ENCODE measurements at regions not wholly inside any gene's neighbourhood (a gene's known extent, or its start where the extent isn't known, plus 50 kb on each side); places are given as distances from the start of the nearest gene placed in this dataset.
A peak's percentile ranks its signal among the peaks of the same experiment; 100 is the strongest.

DNA sequence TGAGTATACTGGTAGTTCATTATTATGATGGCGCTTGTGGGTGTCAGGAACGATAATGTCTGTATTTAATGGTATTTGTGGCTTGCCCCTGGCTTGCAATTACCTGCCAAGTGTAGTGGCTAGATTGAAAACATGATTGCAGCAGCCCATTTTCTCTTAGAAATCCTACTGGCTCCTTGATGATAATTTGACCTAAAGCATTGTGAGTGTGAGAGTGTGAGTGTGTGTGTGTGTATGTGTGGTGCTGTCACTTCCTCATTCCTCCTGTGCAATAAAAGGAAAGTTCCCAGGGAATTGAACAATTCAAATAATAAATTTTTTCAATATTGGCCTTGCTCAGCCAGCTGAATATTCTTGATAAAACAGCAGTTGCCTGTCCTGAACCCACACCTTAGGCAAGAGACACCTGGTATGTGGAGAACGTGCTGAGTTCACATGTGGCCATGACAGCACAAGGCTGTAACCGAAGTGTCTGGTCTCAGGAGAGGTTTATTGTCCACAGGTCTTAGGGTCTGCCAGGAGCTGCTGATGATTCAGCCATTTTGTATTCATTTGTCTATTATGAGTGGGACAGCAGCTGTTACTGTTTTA lies 193.3 kb downstream of the CD47 start:
- DNase-seq (ENCODE audit: low spot score), result no peak

- no peak for DNase-seq (ENCODE audit: low spot score)
These were observed 195.8 kb downstream of the CD47 start for GRCh38 chr3:107894998-107895397.

DNA sequence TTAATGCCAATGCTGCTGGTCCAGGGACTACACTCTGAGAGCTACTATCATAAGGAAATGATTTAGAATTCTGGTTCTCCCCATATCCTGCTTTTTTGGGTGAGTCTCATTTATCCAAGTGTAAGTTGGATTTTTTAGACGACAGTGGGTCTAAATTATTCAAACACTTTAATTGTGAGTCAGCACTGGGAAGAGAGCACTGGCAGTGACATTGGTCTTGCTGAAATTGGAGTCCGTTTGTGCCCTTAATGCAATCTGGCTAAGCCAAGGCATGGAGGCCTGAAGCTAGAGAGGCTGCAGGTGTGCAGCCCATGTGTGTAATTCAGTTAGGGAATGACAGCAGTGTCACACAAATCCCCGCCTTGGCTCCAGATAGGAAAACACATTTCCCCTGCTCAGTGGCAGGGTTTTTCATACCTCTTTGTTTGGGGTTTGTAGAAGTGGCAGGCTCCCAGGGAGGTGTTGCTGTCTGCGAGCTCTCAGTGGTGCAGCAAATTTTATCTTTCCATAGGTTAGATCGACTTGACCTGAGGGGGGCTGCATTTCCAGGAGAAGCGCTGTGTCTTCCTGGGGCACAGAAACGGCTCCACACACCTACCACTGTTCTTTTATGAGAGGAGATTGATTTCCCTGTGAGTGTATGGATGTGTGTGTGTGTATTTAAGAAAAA lies 197.7 kb downstream of the CD47 start:
- DNase-seq (ENCODE audit: low spot score), result no peak

DNA sequence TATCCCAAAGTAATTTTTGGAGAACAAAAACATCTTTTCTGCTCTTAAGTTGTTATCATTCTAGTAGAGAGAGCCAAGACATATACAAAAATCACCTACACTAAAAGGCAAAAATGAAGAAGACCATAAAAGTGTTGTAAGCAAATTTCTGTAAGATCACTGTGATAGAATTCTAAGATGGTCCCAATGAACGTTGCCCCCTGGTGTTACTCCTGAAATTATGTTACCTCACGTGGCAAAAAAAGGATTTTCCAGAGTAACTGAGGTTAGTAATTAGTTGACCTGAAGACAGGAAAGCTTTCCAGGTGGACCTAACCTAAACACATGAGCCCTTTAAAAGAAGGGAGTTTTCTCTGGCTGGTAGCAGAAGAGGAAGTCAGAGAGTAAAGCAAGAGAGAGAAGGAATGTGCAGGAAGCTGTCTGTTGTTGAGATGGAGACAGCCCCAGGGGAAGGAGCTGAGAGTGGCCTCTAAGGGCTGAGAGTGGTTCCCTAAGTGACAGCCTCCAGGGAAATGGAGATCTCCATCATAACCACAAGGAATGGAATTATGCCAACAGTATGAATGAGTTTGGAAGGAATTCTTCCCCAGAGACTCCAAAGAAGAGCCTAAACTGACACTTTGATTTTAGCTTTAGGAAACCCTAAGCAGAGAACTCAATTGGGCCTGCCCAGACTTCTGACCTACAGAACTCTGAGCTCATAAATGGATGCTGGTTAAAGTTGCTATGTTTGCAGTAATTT lies 205.9 kb downstream of the CD47 start:
- DNase-seq (ENCODE audit: low spot score), result peak; percentile 4

DNA sequence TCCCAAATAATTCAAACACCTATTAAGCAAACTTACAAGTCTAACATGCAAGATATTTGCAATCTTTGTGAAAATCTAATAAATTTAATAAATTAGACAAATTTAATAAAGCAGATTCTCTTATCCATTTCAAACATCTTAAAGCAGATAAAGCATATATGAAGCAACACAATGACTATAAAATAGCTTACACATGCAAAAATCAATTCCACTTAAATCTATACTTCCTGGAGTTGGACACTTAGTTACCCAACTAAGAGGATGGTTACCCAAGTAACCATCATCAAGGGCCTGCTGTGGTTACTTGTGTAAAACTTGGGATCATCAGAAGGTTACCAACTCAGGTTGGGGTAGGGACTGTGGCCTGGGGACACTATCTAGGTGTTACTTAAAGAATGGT lies 206.8 kb downstream of the CD47 start:
- no peak for DNase-seq (ENCODE audit: low spot score)

- DNase-seq (ENCODE audit: low spot score), result no peak
These were observed 207.9 kb downstream of the CD47 start for GRCh38 chr3:107882881-107883280.

GRCh38 chr3:107882261-107882660 lies 208.6 kb downstream of the CD47 start:
- no peak for DNase-seq (ENCODE audit: low spot score)

DNA sequence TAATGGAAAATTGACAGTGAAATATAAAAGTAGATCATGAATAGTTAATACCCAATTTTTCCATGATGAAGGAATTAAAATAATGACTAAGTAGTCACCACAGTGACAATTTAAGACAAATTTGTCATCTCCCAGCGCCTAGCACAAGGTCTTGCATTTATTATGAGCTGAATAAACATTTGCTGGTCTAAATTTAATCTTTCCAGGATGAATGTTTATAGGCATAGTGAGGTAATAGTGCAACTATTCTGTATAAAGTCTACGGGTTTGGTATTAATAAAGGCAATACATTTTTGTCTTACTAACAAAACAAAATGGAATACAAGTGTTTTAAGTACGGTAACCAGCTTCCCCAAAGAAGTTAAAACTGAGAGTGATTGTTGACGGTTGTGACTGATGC lies 209.3 kb downstream of the CD47 start:
- no peak for DNase-seq (ENCODE audit: low spot score)

GRCh38 chr3:107880702-107881101 lies 210.1 kb downstream of the CD47 start:
- DNase-seq (ENCODE audit: low spot score), result no peak

- no peak for DNase-seq (ENCODE audit: low spot score)
These were observed 212.9 kb downstream of the CD47 start for GRCh38 chr3:107877936-107878335.

DNA sequence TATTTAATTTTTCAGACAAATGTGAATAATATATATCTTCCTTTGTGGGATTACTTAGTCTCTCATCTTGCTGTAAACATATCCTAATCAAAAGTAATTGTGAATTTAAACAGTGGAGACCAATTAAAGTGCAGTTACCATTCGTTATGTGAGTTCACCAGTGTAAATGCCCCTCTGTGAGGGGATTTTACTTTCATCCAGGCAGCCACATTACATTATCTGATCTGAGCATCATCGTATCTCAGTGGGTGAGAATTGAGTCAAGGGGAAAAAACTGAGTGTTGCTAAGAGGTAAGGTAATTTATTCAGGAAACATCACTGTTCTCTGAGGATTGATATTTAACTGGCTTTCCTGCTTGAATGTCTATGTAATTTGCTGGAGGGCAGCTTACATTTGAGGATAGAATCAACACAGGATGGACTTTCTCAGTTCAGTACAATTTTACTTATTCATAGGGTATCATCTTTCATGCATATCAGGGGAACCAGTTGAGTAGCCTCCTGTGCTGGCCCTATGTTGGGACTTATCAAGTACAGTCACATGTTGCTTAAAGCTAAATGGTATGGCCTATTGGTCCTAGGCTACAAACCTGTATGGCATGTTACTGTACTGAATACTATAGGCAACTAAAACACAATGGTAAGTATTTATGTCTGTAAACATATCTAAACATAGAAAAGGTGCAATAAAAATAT lies 219.7 kb downstream of the CD47 start:
- DNase-seq (ENCODE audit: low spot score), result no peak

DNA sequence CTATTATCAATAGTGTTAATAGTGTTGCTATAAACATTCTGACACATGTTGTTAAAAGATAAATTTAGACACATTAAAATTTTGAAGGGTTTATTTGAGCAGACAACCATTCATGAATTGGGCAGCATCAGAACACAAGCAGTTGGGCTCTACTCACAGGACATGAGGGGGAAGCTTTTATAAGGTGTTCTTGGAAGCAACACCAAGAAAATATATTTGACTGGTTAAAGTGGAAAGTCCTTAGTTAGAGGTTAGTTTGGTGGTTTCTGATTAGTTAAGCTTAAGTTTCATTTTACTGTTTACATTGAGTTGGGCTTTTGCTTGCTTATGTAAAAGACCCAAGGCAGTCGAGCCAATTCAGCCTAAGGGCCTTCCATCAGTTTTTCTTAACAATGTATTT lies 220.7 kb downstream of the CD47 start:
- no peak for DNase-seq (ENCODE audit: low spot score)

DNA sequence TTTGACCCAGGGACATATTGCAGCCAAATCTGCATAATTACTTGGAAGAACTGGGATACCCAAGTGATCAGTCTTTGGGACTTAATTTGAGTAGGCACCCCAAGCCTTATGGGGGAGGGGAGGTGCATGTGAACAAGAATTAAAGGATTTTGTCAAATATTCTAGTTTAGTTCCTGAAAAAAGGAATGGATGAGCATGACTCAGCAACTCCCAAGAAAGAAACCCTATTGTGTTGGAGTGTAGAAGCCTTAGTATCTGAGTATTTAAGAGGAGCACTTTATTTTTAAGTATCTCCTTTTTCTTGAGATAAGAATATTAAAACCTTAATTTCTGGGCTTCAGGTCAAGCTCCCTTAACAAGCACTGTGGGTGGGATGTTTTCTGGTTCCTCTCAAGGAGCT lies 222.4 kb downstream of the CD47 start:
- DNase-seq (ENCODE audit: low spot score), result no peak

DNA sequence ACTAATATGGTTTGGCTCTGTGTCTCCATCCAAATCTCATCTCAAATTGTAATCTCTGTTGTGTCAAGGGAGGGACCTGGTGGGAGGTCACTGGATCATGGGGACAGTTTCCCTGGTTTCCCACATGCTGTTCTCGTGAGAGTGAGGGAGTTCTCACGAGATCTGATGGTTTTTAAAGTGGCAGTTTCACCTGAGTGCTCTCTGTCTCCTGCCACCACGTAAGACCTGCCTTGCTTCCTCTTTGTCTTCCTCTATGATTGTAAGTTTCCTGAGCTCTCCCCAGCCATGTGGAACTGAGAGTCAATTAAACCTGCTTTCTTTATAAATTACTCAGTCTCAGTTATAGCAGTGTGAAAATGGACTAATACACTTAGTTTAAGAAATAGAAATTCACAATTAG lies 228.9 kb downstream of the CD47 start:
- DNase-seq (ENCODE audit: low spot score), result peak; percentile 62

GRCh38 chr3:107861422-107861821 lies 229.4 kb downstream of the CD47 start:
- DNase-seq (ENCODE audit: low spot score), result no peak

Data from NAMALWA (cell line).